Neural progenitor cell (in vitro differentiated cells): ENCODE measurements at regions not wholly inside any gene's neighbourhood (a gene's known extent, or its start where the extent isn't known, plus 50 kb on each side); places are given as distances from the start of the nearest gene placed in this dataset.

Experiments
- CTCF ChIP-seq: fragments of 200-600 bp; sonication (generic); IDR thresholded peaks from 2 replicates; pipeline ENCODE4 v1.5.1; 2017; ENCODE audit warnings: antibody characterized with exemption, mild to moderate bottlenecking
- EZH2 ChIP-seq: fragments of 200-600 bp; sonication (generic); IDR thresholded peaks from 2 replicates; pipeline ENCODE4 v1.6.1; 2017; ENCODE audit warnings: antibody characterized with exemption, mild to moderate bottlenecking, moderate library complexity

- TF ChIP-seq CTCF = no peak
- TF ChIP-seq EZH2 = no peak
These were observed 164.2 kb downstream of the CCER1 start for GRCh38 chr12:90790747-90791146.
